T-helper 2 cell treated with Interferon-gamma antibody and Interleukin-4, amounts not matched to agents 5 μg/mL and 100 μg/mL, for 36 hours (primary cell): ENCODE measurements at regions not wholly inside any gene's neighbourhood (a gene's known extent, or its start where the extent isn't known, plus 50 kb on each side); places are given as distances from the start of the nearest gene placed in this dataset.
"Not testable (repeated sequence)": the region's sequence is repeated elsewhere in the genome, so short reads cannot be mapped to it uniquely, and the experiment has no call there.

Experiments used
- DNase-seq: peaks from one replicate; pipeline ENCODE4 v3.0.0; 2021; ENCODE audit warnings: low spot score
- H3K27ac Mint-ChIP-seq: one replicate; pipeline ENCODE4 v1.8.0; 2021; ENCODE audit warnings: mild to moderate bottlenecking, mixed read lengths
- H3K27me3 Mint-ChIP-seq: one replicate; pipeline ENCODE4 v1.8.0; 2021; ENCODE audit warnings: low read depth, mixed read lengths
- H3K36me3 Mint-ChIP-seq: one replicate; pipeline ENCODE4 v1.8.0; 2021; ENCODE audit warnings: low read depth, mixed read lengths
- H3K4me1 Mint-ChIP-seq: one replicate; pipeline ENCODE4 v1.8.0; 2021; ENCODE audit warnings: low read depth, mixed read lengths
- H3K4me3 Mint-ChIP-seq: one replicate; pipeline ENCODE4 v1.8.0; 2022; ENCODE audit warnings: mild to moderate bottlenecking, moderate library complexity, mixed read lengths
- H3K9me3 Mint-ChIP-seq: one replicate; pipeline ENCODE4 v1.8.0; 2021; ENCODE audit warnings: mixed read lengths

- Mint-ChIP-seq H3K4me3 (no peak overlapping the region), H3K4me1 (no peaks in the 10 kb centered on the region), H3K36me3 (no peaks in the 10 kb centered on the region), H3K9me3 (peaks cover 46% of the 10 kb centered on the region), H3K27me3 (no peaks in the 10 kb centered on the region), H3K27ac (no peak overlapping the region)
- DNase-seq, result no peak
Measured at GRCh38 chr9:25752398-25752797, 74.2 kb upstream of the TUSC1 start.

- Mint-ChIP-seq H3K9me3 (peaks cover 32% of the 10 kb centered on the region), H3K27ac (no peak overlapping the region), H3K4me3 (no peak overlapping the region), H3K36me3 (no peaks in the 10 kb centered on the region), H3K4me1 (no peaks in the 10 kb centered on the region), H3K27me3 (no peaks in the 10 kb centered on the region)
- DNase-seq, result no peak
Measured at GRCh38 chr9:25742256-25742655, 64.0 kb upstream of the TUSC1 start.

GRCh38 chr9:25733336-25733982 is 55.2 kb upstream of the TUSC1 start:
- no peaks in the 10 kb centered on the region for H3K27me3 Mint-ChIP-seq
- no peaks in the 10 kb centered on the region for H3K36me3 Mint-ChIP-seq
- DNase-seq, result no peak
- H3K4me3 Mint-ChIP-seq, result no peak overlapping the region
- H3K9me3 Mint-ChIP-seq, result peaks cover 30% of the 10 kb centered on the region
- no peaks in the 10 kb centered on the region for H3K4me1 Mint-ChIP-seq
- no peak overlapping the region for H3K27ac Mint-ChIP-seq

- not testable (repeated sequence) for DNase-seq, H3K4me3 Mint-ChIP-seq
Measured at GRCh38 chr9:25731895-25732794, 53.9 kb upstream of the TUSC1 start.

More at GRCh38 chr9:25731895-25732794, 53.9 kb upstream of the TUSC1 start:
- peaks cover 28% of the 10 kb centered on the region for H3K9me3 Mint-ChIP-seq
- H3K36me3 Mint-ChIP-seq, H3K4me1 Mint-ChIP-seq, H3K27me3 Mint-ChIP-seq, H3K27ac Mint-ChIP-seq: not testable (repeated sequence)
